ENCODE measurements at regions not wholly inside any gene's neighbourhood (a gene's known extent, or its start where the extent isn't known, plus 50 kb on each side); places are given as distances from the start of the nearest gene placed in this dataset.

DNA sequence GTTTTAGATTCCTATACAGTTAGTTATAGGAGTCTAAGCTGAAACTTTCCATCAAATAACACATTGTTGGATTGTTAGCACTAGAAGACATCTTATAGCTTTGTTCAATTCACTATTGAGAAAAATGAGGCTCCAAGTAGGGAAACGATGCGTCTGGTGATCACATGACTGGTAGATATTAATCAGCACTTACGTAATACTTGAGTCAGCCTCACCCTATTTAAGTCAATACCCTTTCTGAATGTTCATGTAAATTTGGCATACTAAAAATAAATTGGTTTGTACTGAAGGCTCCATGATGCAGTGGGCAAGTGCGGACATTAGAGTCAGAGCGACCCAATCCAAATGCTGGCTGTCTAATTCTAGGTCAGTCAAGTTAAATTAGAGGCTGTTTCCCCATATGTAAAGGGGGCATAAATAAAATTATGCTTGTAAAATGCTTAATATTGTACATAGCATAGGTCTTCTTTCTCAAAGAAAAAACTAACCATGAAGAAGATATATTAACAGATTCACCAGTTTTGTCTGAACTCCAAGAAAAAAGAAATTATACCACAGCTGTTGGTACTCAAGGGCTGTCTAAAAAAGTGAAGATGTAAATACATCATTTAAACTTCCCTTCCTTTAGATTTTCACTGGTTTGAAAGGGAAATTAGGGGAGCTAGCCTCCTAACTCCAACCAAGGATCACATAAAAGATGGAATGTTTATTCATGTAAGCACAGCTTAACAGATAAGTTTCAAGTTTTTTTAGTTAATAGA is 406.6 kb upstream of the TLE4 start:
- no peak for DNase-seq

DNA sequence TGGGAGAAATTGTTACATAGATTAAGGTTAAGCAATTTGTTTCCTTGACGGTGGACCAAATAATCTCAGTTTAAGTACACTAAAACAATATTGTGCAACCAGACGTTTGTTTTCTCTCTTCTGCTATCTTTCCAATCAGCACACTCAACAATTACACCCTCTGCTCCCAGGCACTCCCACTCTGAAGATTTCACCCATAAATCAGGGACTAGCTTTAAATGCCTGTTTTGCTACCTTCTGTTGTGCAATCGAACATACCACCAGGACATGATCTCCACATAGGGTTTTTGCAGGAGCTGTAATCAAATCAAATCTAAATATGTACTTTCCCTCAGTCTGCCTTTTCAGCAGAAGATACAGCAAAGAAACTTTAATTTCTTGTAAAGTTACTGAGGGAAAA is 405.8 kb upstream of the TLE4 start:
- no peak for DNase-seq

DNA sequence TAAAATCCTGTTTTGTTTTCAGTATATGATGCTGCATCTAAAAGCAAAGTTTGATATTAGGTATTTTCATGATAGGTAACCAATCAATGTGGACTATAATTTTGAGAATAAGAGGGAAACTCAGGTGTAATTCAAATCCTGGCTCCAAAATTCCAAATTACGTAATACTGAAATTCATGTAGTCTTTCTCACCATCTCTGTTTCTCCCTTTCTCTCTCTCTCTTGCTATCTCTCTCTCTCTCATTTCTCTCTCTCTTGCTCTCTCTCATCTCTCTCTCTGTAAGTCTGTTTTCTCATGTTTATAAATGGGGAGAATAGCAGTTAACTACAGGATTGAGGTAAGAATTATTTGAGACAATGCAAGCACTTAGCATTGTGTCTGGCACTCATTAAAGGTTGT is 401.1 kb upstream of the TLE4 start:
- DNase-seq = no peak

DNA sequence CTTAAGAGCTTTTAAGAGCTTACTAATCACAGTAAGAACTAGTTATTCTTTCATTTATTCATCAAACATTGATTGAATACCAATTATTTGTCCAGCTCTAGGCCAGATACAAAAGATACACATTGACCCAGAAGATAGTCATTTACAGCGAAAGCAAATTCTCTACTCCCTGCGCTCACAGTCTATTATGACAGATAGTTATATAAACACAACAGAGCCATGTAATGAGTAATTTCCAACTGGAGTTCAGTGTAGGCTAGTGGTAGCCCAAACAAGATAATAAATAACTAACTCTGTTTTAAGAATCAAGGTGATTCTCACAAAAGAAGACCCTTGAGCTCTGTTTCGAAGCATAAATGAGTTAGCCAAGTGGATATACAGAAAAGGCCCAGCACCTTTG is 397.8 kb upstream of the TLE4 start:
- no peak for DNase-seq

DNA sequence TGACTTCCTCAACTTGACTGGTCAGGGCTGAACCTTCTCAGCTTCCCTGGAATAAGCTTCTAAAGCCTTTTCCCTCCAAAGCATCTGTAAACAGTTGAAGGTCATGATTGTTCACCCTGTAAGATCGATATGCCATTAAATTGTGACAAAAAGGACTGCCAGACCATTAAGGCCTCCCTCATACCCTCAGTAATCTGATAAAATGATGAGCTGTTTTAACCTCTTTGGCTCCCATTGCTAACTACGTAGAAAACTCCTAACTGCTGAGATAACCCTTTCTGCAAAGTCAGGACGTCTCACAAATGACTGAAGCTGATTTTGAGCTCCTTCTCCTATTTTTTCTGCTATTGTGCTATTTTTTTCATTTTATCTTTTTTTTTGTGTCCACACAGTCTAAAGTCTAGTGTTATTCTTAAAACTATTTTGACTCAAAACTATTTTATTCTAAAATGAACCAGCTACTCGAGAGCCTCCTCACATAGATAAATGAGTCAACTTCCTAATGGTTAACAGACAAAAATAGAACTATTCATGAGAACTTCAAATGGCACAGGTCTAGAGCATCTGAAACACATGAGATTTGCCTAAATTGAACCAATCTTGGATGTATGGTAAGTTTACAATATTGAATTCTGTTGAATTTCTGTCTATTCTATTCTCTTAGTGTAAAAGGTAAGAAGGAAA is 395.6 kb upstream of the TLE4 start:
- DNase-seq = no peak

DNA sequence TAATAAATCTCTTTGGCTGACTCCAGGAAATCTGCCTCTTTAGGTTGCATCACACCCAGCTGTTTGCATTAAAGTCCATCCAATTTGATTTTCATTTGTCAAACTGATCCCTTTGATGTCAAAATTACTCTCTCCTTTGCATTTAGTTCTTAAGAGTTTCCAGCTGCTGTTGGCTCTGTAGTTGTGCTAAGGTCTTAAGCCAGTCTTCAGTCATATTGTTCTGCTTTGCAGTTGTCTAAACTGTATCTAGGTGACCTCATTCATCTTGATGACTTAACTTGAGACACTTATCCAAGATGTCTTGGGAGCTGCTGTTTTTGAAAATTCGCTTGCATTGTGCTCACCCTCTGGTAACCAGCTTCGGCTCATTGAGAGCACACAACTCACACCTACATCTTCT is 386.9 kb upstream of the TLE4 start:
- DNase-seq = no peak

DNA sequence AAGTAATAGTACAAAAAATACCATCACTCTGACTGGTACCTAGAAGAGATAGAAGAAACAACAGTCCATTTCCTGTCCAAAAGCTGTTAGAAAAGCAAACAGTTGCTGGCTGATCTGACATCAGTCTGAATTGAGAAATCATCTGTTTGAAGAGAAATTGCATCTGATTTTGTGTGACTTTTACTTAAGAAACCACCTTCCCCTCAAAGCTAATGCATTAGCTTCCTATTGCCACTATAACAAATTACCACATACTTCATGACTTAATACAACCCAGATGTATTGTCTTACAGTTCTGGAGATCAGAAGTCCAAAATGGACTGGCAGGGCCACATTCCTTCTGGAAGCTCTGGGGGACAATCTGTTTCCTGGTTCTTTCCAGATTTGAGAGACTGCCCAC is 385.9 kb upstream of the TLE4 start:
- no peak for DNase-seq

DNA sequence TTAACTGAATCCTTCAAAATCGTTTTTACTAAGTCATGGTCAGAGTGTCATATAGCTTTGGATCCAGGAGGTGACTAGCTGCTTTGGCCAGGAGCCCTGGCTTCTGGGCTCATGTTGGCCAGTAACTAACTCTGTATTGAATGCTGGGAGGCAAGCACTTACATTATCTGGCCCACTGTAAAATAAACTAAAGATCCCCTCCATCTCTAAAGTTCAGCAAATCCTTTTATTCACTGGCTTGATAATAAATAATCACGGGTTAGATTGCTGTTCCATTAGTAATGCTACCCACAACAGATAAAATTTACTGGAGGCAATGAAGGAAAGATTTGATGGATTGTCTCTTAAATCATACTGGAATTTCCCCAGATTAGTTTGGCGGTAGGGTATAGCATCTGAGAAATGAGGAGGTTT is 382.2 kb upstream of the TLE4 start:
- no peak for DNase-seq

DNA sequence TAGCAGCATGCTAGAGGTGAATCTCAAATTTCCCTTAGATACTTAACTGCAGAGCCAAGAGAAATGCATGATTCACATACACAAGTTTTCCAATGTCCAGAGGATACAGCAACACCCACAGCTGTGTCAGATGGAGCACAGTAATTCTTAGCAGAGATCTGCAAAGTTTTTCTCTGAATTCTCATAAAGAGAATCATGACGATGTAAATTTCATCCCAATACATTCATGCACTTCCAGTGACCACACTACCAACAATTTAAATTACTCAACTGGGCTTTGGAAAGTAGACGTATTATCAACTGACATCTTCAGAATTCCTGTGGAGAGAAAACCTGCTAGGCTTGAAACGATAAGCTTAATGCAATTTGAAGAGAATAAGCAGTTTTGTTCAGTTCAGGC is 378.8 kb upstream of the TLE4 start:
- DNase-seq = no peak

DNA sequence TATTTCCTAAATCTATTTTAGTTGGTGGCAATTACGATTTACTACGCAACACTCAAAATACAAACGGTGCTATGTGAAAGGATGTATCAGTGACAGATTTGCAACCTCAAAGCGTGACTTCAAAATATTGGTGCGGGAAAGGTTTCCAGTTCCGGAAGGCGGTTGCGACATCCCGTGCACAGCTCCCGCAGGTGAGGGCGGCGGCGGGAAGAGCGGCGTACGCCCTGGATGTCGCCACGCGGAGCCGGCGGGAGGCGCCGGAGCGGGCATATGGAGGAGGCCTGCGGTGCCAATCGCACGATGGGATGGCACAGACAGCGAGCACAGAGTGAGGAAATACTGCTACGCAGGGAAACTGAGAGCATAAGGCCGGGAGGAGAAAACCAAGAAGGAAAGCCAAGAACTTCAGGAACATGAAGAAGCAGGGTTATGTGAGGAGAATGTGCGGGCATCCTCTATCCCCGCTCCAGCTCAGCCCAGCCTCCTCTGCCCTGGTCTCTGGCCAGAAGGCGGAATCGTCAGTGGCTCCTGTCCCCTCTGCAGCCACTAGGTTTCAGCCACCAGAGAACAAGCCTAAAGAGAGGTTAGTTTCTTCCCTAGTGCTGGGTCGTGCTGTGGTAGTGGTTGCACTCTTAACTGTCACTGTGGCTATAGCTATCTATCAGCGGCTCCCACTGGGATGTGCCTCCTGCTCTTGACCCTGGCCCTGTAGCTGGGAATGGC is 378.1 kb upstream of the TLE4 start:
- DNase-seq = no peak

DNA sequence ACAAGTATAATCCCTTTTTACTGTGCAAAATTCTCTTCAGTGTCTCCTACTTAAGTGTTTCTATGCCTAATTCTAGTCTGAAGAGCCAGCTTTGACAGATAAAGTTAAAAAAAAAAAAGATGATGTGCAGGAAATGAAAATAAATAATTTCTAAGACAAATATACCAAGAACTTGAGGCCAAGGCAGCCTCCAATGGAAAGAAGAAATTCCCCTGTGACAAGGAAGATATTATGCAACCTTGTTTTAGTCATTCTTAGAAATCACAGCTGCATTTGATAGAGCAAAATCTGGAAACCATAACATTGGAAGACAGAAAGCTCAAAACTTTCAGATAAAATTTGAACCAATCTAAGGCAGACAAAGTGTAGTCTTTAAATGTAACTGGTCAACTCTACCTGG is 375.9 kb upstream of the TLE4 start:
- DNase-seq = no peak

DNA sequence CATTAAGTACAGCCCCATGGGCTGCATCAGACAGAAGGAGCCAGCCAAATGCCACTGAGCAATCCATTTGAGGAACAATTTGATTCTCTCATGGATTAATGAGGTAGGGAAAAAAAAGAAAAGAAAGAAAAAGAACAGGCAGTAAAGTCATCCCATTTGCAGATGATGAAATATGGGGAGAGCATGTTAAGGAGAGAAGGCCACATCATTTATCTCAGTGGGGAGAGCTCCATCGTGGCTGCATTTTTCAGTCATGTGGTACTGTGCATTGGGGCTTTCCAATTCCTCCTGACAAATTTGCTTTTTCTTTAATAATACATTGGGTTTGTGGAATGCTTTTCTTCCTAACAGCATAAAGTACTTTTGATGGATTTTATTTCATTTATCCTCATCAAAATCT is 375.2 kb upstream of the TLE4 start:
- no peak for DNase-seq

DNA sequence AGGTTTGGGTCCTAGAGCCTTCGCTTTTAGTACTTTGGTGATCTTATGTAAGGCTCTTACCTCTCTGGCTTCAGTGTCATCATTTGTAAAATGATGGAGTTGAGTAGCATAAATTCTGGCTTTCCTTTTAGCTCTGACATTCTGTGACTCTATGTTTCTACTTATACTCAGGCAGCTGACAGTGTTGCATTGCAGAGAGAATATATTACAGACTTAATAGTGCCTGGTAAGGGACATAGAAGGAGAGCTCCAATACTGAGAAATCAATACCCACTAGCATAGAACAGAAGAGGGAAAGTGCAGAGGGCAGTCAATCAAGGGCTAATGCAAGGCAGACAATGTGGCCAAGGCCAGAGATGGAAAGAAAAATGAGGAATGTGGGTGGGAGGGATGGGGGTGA is 371.4 kb upstream of the TLE4 start:
- DNase-seq = no peak

DNA sequence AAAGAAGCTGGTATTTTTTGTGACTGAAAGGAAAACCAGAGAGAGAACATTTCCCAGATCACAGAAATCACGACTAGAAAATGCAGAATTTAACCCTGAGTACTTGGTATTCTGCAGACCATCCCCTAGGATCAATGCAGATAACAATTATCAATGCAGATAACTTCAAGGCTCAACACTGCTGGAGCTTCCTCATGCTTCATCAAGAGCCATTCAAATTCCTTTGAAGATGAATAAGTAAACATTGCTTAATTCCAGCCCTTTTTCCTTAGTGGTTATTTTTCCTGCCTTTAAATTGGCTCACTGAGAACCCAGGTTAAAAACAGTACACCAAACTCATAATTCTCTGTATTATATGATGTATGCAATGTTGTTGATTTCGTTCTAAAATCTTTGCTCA is 370.1 kb upstream of the TLE4 start:
- no peak for DNase-seq

DNA sequence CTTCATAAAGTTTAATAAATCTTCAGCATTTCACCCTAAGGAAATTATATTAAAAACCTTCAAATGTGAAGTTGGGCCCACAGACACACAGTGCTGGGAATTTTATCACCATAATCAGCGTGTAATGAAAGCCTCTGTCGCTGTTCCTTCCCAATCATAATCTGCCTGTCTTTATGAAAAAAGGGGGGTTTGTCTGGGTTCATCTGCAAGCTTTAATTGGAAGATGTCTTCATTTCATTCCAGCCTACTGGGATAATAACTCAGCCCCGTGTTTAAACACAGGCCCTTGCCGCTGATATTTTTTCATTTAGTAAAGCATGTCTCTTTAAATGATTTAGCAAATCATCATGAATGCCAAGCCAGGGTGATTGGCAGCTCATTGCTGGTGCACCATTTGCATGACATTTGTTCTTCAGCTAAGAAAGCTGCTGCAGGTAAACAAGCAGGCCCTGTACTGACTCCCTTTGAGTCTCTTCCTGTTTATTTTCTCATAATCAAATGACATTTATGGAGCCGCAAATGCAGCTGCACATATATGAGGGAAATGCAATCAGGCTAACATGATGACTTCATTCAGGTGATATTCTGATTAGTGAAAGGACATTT is 362.9 kb upstream of the TLE4 start:
- DNase-seq = no peak

DNA sequence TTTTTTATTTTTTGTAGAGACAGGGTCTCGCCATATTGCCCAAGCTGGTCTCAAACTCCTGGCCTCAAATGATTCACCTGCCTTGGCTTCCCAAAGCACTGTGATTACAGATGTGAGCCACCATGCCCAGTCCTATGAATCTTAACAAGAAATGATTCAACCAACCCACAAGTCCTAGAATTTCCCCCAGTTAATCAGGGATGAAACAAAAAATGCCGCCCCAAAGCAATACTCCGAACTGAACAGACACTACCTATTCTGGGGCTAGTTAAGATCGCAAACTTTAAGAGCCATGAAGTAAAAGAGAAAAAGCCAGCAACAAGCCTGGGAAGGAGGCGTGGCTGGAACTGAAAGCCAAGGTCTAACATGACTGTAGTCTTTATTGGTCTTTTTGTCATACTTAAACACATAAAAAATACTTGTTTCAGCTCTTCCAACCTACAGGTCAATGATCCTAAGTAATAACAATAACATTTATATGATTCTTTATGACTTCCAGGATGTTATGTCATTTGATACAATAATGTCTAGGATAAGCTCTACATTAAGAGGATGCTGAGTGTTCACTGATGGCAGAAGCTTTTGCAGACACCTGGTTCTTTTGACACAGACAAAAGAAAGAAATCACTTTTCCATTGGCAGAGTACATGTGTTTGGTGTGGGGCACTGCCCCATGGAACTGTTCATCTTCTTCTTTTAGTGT is 361.1 kb upstream of the TLE4 start:
- DNase-seq = no peak

DNA sequence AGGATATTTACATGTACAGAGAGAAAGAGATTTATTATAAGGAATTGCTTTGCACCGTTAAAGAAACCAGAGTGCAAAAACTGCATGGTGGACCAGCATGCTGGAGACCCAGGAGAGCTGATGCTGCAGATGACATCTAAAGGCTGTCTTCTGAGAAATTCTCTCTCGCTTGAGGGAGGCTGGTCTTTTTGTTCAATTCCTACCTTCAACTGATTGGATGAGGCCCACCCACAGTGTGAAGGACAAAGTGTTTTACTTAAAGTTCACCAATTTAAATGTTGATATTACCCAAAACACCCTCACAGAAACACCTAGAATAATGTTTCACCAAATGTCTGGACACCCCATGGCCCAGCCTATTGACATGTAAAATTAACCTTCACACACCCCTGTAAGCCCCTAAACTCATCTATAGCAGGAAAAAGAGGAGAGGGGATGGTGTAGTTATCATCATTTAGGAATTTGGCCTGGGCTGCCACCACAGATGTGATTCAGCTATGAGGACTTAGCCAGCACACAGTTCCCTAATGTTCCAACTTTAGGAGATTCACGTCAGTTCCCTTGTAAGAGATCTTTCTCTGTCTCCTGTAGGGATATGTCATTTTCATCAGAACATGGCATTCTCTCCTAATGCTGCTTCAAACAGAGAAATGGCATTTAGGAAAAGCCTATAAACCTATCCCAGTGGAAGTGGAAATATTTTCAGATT is 358.2 kb upstream of the TLE4 start:
- DNase-seq = no peak

DNA sequence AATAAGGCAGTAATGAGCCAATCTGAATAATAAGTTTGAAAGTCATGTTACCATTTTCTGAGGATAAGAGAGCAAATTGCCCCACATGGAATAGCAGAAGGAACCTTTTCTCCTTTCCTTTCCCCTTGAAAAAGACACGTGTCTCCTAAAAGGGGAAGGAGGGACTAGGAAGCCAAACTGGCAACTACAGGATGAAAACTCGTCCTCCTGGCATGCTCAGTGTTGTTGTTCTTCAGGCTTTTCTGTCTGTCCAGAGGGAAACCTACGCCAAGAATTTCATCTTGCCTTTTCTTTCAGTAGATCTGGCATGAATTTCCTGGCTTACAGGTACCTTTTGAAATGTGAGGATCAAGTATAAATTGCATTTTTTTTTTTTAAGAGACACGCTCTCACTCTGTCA is 355.9 kb upstream of the TLE4 start:
- no peak for DNase-seq

DNA sequence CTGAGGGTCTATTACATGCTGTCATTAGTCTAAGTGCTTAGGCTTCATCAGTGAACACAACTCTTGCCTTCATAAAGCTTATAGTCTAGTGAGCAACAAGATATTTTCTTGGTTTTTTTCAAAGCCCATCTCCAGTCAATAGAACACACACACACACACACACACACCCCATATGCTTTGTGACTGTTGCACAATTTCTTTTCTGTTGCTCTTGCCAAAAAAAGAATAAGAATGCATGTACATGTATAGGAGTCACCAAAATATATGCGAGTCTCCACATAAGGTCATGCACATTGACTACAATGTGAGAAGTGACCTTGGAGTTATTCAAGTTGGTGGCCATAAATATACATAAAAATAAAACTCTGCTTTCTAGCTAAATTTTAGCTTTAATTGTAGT is 351.5 kb upstream of the TLE4 start:
- DNase-seq = no peak

DNA sequence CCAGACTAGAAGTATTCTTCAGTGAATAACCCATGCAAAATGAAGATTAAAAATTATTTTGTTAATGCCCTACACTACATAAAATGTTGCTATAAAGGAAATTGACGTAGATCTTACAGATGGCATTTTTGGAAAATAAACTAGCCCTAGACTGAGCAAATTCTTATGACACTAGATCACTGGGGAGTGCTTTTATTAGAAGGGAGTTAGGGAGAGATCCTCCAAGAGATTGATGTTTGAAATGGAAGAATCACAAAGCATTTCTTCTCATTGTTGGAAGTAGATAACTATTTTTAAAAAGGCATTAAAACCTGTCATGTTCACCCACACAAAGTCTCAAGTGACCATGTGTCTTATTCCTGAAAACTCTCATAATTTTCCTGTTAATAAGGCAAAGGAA is 351.1 kb upstream of the TLE4 start:
- DNase-seq = no peak

DNA sequence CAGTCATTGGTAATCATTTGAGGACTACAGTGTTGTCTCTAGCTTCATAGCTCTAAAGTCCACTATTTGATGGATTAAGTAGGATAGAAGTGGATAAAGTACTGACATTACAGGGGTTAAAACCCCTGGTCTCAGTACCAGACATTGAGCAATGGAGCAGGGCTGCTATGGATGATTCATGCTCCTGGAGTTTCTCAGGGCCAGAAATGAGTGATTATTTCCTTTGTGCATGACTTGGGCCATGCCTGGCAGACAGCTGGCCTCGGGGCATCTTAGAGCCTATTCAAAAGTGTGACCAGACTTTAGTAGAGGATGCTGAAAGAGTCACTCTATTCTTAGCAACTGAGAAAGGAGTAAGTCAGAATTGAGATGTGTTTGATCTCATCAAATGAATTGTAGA is 350.7 kb upstream of the TLE4 start:
- no peak for DNase-seq

DNA sequence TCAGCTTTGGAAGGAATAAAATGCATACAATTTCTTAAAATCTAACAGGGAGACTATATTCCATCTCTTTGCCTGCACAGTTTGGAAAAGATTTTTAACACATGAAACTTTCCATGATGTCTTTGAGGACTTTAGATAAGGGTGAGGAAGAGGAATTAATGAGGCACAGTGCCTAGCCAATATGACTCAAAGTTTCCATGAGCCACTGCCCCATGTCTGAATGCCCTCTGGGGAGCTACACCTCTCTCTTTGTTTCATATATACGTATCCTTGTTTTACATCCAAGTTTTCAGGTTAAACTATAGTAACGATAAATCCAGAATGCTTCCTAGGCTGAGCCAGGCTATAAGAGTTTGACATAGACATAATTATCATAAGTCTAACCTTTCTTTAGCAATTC is 349.3 kb upstream of the TLE4 start:
- DNase-seq = no peak
